SK-N-SH (cell line): ENCODE measurements at regions not wholly inside any gene's neighbourhood (a gene's known extent, or its start where the extent isn't known, plus 50 kb on each side); places are given as distances from the start of the nearest gene placed in this dataset.

Source experiments
- POLR2AphosphoS5 ChIP-seq: IDR thresholded peaks from 2 replicates; pipeline ENCODE4 v1.6.1; 2012; ENCODE audit warnings: low read depth, low read length
- SMC3 ChIP-seq: IDR thresholded peaks from 2 replicates; pipeline ENCODE4 v1.6.1; 2012; ENCODE audit warnings: low read depth, low read length, improper control_type of control experiment
- YY1 ChIP-seq: IDR thresholded peaks from 2 replicates; pipeline ENCODE4 v1.4.0; 2012; ENCODE audit warnings: low read depth, mild to moderate bottlenecking
- TF ChIP-seq, protein P1 (sequence below): fragments of 200-600 bp; sonication (generic); IDR thresholded peaks from 2 replicates; pipeline ENCODE4 v1.6.1; 2017; ENCODE audit warnings: antibody characterized with exemption, mild to moderate bottlenecking, moderate library complexity

DNA sequence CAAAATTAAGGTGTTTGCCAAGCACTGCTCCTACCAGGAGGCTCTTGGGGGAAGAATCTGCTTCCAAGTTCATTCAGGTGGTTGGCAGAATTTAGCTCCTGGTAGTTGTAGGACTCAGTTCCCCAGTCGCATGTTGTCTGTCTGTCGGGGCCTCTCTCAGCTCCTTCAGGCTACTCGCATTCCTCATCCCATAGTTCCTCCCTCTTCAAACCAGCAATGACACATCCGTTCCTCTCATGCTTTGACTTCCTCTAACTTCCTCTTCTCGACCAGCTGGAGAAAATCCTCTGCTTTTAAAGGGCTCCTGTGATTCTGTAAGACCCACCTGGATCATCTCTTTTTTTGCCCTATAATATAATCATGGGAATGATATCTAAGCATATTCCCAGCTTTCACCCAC, 108.1 kb downstream of the PMP22 start:
- TF ChIP-seq YY1 (no peak), SMC3 (no peak), POLR2AphosphoS5 (no peak)
- TF ChIP-seq, protein P1, sequence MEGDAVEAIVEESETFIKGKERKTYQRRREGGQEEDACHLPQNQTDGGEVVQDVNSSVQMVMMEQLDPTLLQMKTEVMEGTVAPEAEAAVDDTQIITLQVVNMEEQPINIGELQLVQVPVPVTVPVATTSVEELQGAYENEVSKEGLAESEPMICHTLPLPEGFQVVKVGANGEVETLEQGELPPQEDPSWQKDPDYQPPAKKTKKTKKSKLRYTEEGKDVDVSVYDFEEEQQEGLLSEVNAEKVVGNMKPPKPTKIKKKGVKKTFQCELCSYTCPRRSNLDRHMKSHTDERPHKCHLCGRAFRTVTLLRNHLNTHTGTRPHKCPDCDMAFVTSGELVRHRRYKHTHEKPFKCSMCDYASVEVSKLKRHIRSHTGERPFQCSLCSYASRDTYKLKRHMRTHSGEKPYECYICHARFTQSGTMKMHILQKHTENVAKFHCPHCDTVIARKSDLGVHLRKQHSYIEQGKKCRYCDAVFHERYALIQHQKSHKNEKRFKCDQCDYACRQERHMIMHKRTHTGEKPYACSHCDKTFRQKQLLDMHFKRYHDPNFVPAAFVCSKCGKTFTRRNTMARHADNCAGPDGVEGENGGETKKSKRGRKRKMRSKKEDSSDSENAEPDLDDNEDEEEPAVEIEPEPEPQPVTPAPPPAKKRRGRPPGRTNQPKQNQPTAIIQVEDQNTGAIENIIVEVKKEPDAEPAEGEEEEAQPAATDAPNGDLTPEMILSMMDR = no peak
